Caco-2 (cell line): ENCODE measurements at regions not wholly inside any gene's neighbourhood (a gene's known extent, or its start where the extent isn't known, plus 50 kb on each side); places are given as distances from the start of the nearest gene placed in this dataset.

Experiments
- BruUV-seq: library from RNA; stranded (reverse); fragments of 400-500 nt; replicated peaks from 2 replicates; lab custom pipeline; 2021; lab: Mats Ljungman, UMichigan
- CTCF ChIA-PET: fragments of 300-600 bp; sonication (Branson Sonifier 250); formaldehyde crosslinking; loops from one replicate; lab custom pipeline; 2022; ENCODE audit warnings: antibody characterized with exemption; lab: Charles Lee
- POLR2A ChIA-PET: fragments of 300-600 bp; sonication (Branson Sonifier 250); formaldehyde crosslinking; loops from one replicate; lab custom pipeline; 2022; ENCODE audit warnings: antibody characterized with exemption; lab: Charles Lee
- DNase-seq, 2 experiments: peaks; one replicate each; pipeline versions ENCODE4 v3.0.0 to v3.0.0-alpha.2; 2020 to 2022
- H3K27me3 ChIP-seq: replicated peaks from 2 replicates; pipeline ENCODE4 v1.6.0; 2011; ENCODE audit warnings: low read length; ENCODE audit not compliant: control insufficient read depth, insufficient read depth
- H3K36me3 ChIP-seq: 2 replicates; pipeline ENCODE4 v1.5.1; 2011; ENCODE audit warnings: low read length; ENCODE audit not compliant: control insufficient read depth, insufficient read depth
- H3K4me1 ChIP-seq: fragments of 250-450 bp; sonication (Bioruptor Pico); 2 replicates; pipeline ENCODE4 v1.5.1; 2020; ENCODE audit warnings: mild to moderate bottlenecking
- H3K4me3 ChIP-seq: 2 replicates; pipeline ENCODE4 v1.5.1; 2011; ENCODE audit warnings: low read depth, mild to moderate bottlenecking, control low read depth, low read length
- H3K9me3 ChIP-seq: fragments of 250-450 bp; sonication (Bioruptor Pico); 2 replicates; pipeline ENCODE4 v1.5.1; 2020; ENCODE audit warnings: mild to moderate bottlenecking, moderate library complexity
- H3K27ac Mint-ChIP-seq: one replicate; pipeline ENCODE4 v1.8.0; 2022; ENCODE audit warnings: mixed read lengths; ENCODE audit not compliant: unreplicated experiment
- H3K27me3 Mint-ChIP-seq: one replicate; pipeline ENCODE4 v1.8.0; 2022; ENCODE audit warnings: mixed read lengths; ENCODE audit not compliant: insufficient read depth, unreplicated experiment
- H3K36me3 Mint-ChIP-seq: one replicate; pipeline ENCODE4 v1.8.0; 2022; ENCODE audit warnings: mild to moderate bottlenecking, mixed read lengths; ENCODE audit not compliant: insufficient read depth, unreplicated experiment
- H3K4me1 Mint-ChIP-seq: one replicate; pipeline ENCODE4 v1.8.0; 2022; ENCODE audit warnings: low read depth, mixed read lengths; ENCODE audit not compliant: unreplicated experiment
- H3K4me3 Mint-ChIP-seq: one replicate; pipeline ENCODE4 v1.8.0; 2022; ENCODE audit warnings: mild to moderate bottlenecking, moderate library complexity, mixed read lengths; ENCODE audit not compliant: unreplicated experiment
- H3K9me3 Mint-ChIP-seq: one replicate; pipeline ENCODE4 v1.8.0; 2022; ENCODE audit warnings: mixed read lengths; ENCODE audit not compliant: unreplicated experiment
- CTCF ChIP-seq, 2 experiments: fragments of 200-600 bp in 1 of 2; IDR thresholded peaks; 1 replicate in 1 of 2; 2 replicates in 1 of 2; pipeline versions ENCODE4 v1.5.1 to v1.8.0; 2011 to 2022; ENCODE audit warnings: antibody characterized with exemption in 1 of 2, control low read depth in 1 of 2, inconsistent platforms in 1 of 2, low read depth in 1 of 2, low read length in 1 of 2, mild to moderate bottlenecking in 1 of 2, moderate library complexity in 1 of 2; ENCODE audit not compliant: insufficient read depth in 1 of 2, severe bottlenecking in 1 of 2, unreplicated experiment in 1 of 2
- intact Hi-C: fragments of 100-400 bp; cut with micrococcal nuclease; formaldehyde crosslinking; loops from one replicate; pipeline ENCODE4 v1.10.0; 2022; ENCODE audit not compliant: unreplicated experiment

GRCh38 chr1:166692346-166692745, 146.9 kb upstream of the POGK start:
- Mint-ChIP-seq H3K4me1 (no peaks in the 10 kb centered on the region), H3K4me3 (no peak overlapping the region), H3K9me3 (no peaks in the 10 kb centered on the region), H3K27me3 (no peaks in the 10 kb centered on the region), H3K27ac (no peak overlapping the region), H3K36me3 (no peaks in the 10 kb centered on the region)
- POLR2A ChIA-PET: no interaction called here
- Histone ChIP-seq H3K27me3 (no peaks in the 10 kb centered on the region), H3K4me3 (no peak overlapping the region), H3K36me3 (no peaks in the 10 kb centered on the region), H3K4me1 (no peaks in the 10 kb centered on the region), H3K9me3 (no peaks in the 10 kb centered on the region)
- BruUV-seq: no TSS peak
- intact Hi-C loops: no loop called here
- CTCF ChIA-PET: no interaction called here
- no peak for TF ChIP-seq CTCF (IDR thresholded peaks at IDR 0.05; ENCODE audit: insufficient read depth in 1 of 2, low read depth in 1 of 2, low read length in 1 of 2, severe bottlenecking in 1 of 2, unreplicated experiment in 1 of 2)
- no peak for DNase-seq

- Mint-ChIP-seq H3K4me3 (no peak overlapping the region), H3K27ac (no peak overlapping the region), H3K4me1 (no peaks in the 10 kb centered on the region), H3K36me3 (no peaks in the 10 kb centered on the region), H3K9me3 (no peaks in the 10 kb centered on the region), H3K27me3 (no peaks in the 10 kb centered on the region)
- intact Hi-C loops: no loop called here
- Histone ChIP-seq H3K9me3 (no peaks in the 10 kb centered on the region), H3K36me3 (no peaks in the 10 kb centered on the region), H3K4me1 (no peaks in the 10 kb centered on the region), H3K4me3 (no peak overlapping the region), H3K27me3 (no peaks in the 10 kb centered on the region)
- no peak for TF ChIP-seq CTCF (IDR thresholded peaks at IDR 0.05; ENCODE audit: insufficient read depth in 1 of 2, low read depth in 1 of 2, low read length in 1 of 2, severe bottlenecking in 1 of 2, unreplicated experiment in 1 of 2)
- ChIA-PET POLR2A (no interaction called here), CTCF (no interaction called here)
- DNase-seq: no peak
- BruUV-seq: no TSS peak
Observed at GRCh38 chr1:166693158-166693557, 146.1 kb upstream of the POGK start.

GRCh38 chr1:166693673-166694297, 145.5 kb upstream of the POGK start:
- Histone ChIP-seq H3K36me3 (no peaks in the 10 kb centered on the region), H3K4me1 (no peaks in the 10 kb centered on the region), H3K27me3 (no peaks in the 10 kb centered on the region), H3K9me3 (no peaks in the 10 kb centered on the region), H3K4me3 (no peak overlapping the region)
- H3K27ac Mint-ChIP-seq: no peak overlapping the region
- BruUV-seq: no TSS peak
- no peak for TF ChIP-seq CTCF (IDR thresholded peaks at IDR 0.05; ENCODE audit: insufficient read depth in 1 of 2, low read depth in 1 of 2, low read length in 1 of 2, severe bottlenecking in 1 of 2, unreplicated experiment in 1 of 2)
- no peaks in the 10 kb centered on the region for H3K9me3 Mint-ChIP-seq
- DNase-seq: no peak
- H3K27me3 Mint-ChIP-seq: no peaks in the 10 kb centered on the region
- H3K4me1 Mint-ChIP-seq: no peaks in the 10 kb centered on the region
- ChIA-PET CTCF (no interaction called here), POLR2A (no interaction called here)
- no peak overlapping the region for H3K4me3 Mint-ChIP-seq
- no peaks in the 10 kb centered on the region for H3K36me3 Mint-ChIP-seq
- intact Hi-C loops: no loop called here
